Fibroblast of lung (primary cell): ENCODE measurements at regions not wholly inside any gene's neighbourhood (a gene's known extent, or its start where the extent isn't known, plus 50 kb on each side); places are given as distances from the start of the nearest gene placed in this dataset.

ENCODE experiments used
- CTCF ChIP-seq, 2 donors: IDR thresholded peaks in 1 of 2; conservative IDR thresholded peaks in 1 of 2; 1 replicate in 1 of 2; 2 replicates in 1 of 2; pipeline ENCODE4 v1.5.1; 2011 to 2012; ENCODE audit warnings: low read length in 2 of 2, control low read depth in 1 of 2, inconsistent platforms in 1 of 2, low read depth in 1 of 2, mild to moderate bottlenecking in 1 of 2
- EZH2 ChIP-seq: IDR thresholded peaks from 2 replicates; pipeline ENCODE4 v1.5.1; 2012; ENCODE audit warnings: low read length, control low read depth, mild to moderate bottlenecking; ENCODE audit errors: missing control alignments

GRCh38 chr4:177717407-177717806 lies 275.2 kb upstream of the AGA start:
- TF ChIP-seq EZH2 (no peak), CTCF (conservative IDR thresholded peaks at IDR 0.05 in 1 of 2, IDR thresholded peaks at IDR 0.05 in 1 of 2; ENCODE audit: low read depth in 1 of 2, low read length in 2 of 2) (no peak)
